ENCODE measurements at regions not wholly inside any gene's neighbourhood (a gene's known extent, or its start where the extent isn't known, plus 50 kb on each side); places are given as distances from the start of the nearest gene placed in this dataset.
"Not testable (repeated sequence)": the region's sequence is repeated elsewhere in the genome, so short reads cannot be mapped to it uniquely, and the experiment has no call there.

DNA sequence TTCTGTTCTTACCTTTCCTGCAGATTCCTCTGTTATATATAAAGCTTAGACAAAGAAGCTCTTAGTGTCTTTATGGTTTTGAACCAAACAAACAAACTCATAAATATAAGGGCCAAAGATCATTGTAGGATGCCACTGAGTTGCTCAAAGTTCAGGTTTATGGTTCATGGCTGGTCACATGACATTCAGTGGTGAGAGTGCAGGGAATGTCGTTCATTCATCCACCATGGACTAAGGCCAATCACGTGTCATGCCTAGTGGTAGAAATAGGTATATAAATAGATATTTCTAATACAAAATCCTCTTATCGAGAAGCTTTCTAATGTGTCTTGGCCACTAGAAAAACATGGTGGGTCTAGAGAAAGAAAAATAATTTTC lies 119.4 kb downstream of the GATA3 start:
- no peak for DNase-seq (ENCODE audit: low spot score)

GRCh38 chr10:8174762-8175161 lies 120.3 kb downstream of the GATA3 start:
- DNase-seq (ENCODE audit: low spot score), result no peak

DNA sequence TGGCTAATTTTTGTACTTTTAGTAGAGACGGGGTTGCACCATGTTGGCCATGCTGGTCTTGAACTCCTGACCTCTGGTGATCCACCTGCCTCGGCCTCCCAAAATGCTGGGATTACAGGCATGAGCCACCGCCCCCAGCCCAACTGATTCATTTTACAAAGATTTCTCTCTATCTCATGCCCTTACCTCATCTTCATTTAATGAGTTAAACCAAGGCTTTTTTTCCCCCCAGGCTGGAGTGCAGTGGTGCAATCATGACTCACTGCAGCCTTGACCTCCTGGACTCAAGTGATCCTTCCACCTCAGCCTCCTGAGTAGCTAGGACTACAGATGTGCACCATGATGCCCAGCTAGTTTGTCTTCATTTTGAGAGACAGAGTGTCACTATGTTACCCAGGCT lies 123.0 kb downstream of the GATA3 start:
- not testable (repeated sequence) for DNase-seq (ENCODE audit: low spot score)

DNA sequence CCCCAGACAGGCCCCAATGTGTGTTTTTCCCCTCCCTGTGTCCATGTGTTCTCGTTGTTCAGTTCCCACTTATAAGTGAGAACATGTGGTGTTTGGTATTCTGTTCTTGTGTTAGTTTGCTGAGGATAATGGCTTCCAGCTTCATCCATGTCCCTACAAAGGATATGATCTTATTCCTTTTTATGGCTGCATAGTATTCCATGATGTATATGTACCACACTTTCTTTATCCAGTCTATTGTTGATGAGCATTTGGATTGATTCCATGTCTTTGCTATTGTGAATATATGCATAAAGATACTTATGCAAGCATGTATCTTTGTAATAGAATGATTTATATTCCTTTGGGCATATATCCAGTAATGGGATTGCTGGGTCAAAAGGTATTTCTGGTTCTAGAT lies 125.3 kb downstream of the GATA3 start:
- not testable (repeated sequence) for DNase-seq (ENCODE audit: low spot score)

DNA sequence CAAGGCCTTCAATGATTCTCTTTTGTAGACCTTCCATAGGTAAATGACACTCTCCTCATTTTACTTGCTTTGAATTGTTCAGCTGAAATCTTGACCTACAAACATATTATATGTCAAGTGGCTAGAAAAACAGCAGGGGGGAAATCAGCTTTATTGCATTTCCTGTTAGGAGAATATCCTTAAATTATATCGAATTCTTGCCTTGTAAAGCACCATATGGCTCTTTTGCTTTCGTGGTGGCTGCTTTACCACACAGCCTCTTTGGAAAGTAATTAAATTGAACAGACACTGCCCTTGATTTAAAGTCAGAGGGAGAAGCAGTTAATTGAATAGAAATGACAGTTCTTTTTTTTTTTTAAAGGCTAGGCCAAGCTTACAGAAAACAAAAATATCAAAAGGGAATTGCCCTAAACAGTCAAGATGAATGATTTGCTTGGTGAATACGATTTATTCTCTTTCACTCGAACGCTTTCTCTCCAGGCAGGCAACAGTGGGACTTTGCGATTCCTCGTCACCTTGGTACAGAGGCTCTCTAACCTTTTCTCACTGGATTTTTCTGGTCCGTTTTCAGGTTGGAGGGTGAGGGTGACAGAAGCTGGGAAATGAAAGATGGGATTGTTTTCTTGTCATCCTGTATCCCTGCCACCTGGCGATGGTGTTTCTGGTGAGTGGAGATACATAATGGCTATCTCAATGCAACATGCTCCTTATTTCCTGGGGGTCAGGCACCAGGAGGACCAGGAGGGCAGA lies 126.0 kb downstream of the GATA3 start:
- DNase-seq (ENCODE audit: low spot score), result no peak

DNA sequence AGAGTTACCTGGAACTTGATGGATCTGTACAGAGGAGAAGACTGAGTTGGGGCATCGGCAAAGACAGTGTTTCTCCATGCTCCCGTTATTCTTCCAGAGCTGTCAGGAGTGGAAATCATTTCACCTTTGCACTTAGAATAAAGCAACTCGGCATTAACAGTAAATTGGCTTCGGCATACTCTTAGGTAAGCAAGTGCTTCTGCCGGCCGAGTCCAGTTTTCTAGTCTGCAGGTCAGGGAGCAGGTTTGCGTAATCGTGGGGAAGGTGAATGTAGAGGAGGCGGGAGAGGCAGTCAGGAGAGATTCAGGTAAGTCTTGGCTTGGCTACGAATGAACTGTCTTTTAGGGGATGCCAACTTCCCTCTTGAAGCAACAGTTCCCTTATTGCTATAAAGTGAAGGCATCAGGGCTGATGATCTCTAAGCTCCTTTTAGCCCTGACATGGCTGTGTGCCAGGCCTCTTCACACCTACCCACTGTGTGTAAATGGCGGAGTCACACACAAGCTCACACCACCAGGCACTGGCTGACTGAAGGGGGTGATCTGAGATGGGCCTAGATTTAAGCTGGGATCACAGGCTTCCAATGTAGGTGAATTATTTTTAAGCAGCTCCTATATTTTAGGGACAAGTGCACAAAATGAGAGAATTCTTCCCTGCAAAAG lies 127.1 kb downstream of the GATA3 start:
- no peak for DNase-seq (ENCODE audit: low spot score)

DNA sequence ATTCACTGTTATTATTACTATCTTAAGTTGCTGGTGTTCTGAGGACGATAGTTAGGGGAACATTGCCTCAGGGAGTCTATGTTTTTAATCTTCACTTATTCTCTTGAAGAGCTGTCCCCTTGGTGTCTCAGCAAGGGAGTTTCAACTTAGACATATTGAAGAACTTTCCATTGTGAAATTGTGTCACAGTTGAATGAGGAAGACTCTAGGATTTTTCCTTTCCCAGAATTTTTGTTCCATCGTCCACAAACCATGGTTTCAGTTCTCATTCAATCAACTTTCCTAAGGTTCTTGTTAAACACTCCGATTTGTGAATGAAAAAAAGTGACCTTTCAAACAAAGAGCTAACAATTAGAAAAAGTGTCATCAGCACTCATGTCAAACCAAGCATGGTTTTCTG lies 128.3 kb downstream of the GATA3 start:
- no peak for DNase-seq (ENCODE audit: low spot score)

DNA sequence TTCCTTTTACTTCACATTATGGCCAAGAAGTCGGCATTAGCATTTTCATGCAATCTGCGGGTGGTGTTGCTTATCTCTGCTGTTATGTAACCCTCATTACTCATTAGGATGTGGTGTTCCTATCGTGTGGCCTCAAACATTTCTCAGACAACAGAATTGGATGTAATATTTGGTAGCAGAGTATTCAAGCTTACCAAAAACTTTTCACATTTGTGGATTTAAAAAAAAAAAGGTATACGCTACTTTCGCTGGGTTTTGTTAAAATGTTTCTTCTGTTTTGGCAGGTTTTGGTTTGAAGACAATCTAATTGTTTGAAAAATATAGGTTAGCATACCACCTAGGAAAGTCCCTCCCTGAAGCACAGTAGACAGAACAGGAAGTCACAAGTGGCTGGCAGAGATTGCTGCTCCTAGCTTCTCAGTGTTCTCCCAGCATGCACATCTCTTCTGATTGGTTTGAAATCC lies 128.8 kb downstream of the GATA3 start:
- no peak for DNase-seq (ENCODE audit: low spot score)

DNA sequence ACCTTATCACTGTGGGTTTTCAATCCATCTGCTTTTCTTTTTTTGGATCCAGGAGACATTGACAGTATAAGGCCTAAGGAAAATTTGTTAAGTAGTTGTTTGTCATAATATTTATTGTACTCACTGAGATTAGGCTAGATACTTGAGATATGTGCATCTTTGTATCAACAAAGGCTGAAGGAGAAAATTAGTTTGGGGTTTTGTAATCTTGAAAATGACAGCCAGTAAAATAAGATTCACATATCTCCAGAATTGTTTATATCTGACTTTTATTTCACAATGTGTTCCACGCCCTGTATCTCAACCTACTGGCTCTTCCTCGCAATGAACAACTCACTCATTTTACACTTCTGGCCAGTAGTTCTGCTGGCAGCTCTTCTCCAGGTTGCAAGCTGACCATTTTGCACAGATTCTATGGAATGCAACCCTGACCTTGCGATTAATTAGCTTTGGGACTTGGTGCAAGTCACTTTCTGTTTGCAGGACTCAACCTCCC lies 132.7 kb downstream of the GATA3 start:
- no peak for DNase-seq (ENCODE audit: low spot score)

GRCh38 chr10:8189458-8189857 lies 135.0 kb downstream of the GATA3 start:
- DNase-seq (ENCODE audit: low spot score), result no peak

GRCh38 chr10:8192301-8192700 lies 137.8 kb downstream of the GATA3 start:
- no peak for DNase-seq (ENCODE audit: low spot score)

- DNase-seq (ENCODE audit: low spot score), result no peak
Observed at GRCh38 chr10:8193546-8193945, 139.1 kb downstream of the GATA3 start.

GRCh38 chr10:8194050-8194449 lies 139.6 kb downstream of the GATA3 start:
- no peak for DNase-seq (ENCODE audit: low spot score)

DNA sequence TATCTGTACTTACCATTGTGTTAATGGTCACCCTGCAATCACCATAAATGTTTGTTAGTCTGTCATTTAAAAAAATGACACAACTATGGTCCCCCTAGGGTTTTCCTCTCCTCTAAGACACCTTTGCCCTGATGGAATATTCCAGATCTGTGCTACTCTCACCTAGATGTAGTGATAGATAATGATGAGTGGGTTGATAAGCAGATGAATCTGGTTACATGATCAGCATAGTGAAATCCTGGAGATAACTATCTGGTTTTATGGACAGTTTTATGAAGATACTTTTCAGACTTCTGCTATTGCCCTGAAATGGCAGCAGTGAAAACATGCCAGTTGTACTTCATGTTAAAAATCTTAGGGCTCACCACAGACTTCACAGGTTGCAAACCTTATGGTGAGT lies 152.4 kb downstream of the GATA3 start:
- DNase-seq (ENCODE audit: low spot score), result no peak

DNA sequence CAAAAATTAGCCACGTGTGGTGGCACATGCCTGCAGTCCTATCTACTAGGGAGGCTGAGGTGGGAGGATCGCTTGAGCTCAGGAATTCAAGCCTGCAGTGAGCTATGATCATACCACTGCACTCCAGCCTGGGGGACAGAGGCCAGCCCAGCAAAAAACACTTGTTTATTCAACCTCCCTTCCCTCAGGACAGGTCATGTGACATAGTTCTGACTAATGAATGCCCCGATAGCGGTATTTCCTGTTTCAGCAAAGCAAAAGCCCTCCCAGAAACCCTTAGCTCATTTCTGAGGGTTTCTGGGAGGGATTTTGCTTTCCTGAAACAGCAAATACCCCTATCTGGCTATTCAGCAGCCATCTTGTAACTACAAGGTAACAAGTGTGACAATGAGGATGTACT lies 157.1 kb downstream of the GATA3 start:
- DNase-seq (ENCODE audit: low spot score), result no peak

DNA sequence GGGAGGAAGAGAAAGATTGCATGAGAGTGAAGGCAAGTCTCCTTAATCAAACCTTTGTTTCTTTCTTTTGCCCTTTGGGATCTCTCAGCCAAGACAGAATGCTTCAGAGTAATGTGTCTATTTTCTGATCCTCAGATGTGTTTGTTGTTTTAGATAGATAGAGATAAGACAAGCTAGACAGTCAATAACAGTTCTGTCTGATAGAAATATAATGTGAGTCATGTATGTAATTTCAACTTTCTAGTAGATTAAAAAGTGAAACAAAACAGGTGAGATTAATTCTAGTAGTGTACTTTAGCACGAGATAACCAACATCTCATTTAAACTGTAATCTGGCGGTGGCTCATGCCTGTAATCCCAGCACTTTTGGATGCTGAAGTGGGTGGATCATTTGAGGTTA lies 159.2 kb downstream of the GATA3 start:
- no peak for DNase-seq (ENCODE audit: low spot score)

DNA sequence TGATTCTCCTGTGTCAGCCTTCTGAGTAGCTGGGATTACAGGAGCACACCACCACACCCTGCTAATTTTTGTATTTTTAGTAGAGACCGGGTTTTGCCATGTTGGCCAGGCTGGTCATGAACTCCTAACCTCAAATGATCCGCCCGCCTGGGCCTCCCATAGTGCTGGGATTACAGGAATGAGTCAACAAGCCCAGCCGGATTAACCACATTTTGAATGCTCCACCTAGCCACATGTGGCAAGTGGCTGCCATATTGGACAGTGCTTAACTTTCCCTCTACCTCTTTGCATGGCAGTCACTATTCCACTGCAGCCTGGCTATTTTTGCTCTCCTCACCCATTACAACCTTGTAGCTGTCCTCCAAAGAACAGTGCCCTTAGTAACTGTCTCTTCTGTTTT lies 160.1 kb downstream of the GATA3 start:
- no peak for DNase-seq (ENCODE audit: low spot score)

- DNase-seq (ENCODE audit: low spot score), result no peak
Observed at GRCh38 chr10:8216893-8217292, 162.4 kb downstream of the GATA3 start.

GRCh38 chr10:8221451-8221850 lies 167.0 kb downstream of the GATA3 start:
- peak; percentile 24 for DNase-seq (ENCODE audit: low spot score)

DNA sequence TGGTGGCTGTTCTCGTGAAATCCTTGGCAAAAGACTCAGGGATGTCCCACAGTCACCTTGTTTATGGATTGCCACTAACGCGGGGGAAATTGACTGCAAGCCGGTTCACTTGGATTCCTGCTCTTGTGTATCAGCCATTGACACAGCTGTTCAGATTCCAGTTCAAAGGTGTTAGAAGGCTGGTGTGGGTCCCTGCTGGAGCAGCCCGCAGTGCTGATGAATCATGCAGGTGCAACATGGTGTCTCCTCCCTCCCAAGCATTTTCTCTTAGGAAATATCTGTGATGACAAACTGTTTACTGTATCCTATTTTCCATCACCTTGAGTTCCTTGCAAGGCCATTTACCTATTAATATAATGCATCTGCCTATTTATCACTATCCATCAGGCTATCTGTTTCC lies 170.1 kb downstream of the GATA3 start:
- DNase-seq (ENCODE audit: low spot score), result no peak

DNA sequence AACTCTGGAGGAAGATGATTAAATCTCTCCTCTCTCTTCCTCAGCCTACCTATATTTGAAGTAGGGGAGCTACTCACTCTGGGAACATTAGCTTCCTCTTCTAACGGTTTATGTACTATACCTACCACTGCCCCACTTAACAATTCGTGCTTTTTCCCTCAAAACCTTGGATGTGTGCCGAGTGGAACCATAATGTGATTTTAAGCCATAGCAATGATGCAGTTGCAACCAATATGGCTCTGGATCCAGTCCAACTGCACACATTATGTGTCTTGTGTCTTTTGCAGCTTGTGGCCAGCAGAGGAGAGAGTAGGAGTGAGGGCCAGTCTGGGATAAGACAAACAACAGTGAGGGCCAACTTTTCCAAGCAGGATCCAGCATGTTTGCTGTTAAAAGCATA lies 170.7 kb downstream of the GATA3 start:
- DNase-seq (ENCODE audit: low spot score), result no peak

DNA sequence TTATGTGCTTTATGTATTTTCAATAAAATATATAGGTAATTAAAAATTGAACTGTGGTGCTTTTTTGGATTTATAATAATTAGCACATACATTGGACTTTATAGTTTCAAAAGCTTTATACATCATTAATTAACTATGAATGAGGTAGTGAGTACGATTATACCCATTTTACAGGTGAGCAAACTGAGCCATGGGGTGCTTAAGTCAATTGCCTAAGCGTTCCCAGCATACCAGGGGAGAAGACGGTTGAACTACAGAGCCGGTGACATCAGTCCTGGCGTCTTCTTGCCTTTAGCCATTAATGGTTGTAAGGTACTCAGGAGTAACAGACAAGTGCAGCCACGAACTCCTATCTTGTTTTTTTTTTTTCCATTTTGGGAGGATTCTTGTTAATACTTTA lies 172.8 kb downstream of the GATA3 start:
- DNase-seq (ENCODE audit: low spot score), result no peak

GRCh38 chr10:8229153-8229552 lies 174.7 kb downstream of the GATA3 start:
- DNase-seq (ENCODE audit: low spot score), result no peak

GRCh38 chr10:8230902-8231301 lies 176.4 kb downstream of the GATA3 start:
- DNase-seq (ENCODE audit: low spot score), result no peak

Data from HuH-7 (cell line).